Kidney (tissue), 13 donors: ENCODE measurements at regions not wholly inside any gene's neighbourhood (a gene's known extent, or its start where the extent isn't known, plus 50 kb on each side); places are given as distances from the start of the nearest gene placed in this dataset.

Experiments
- DNase-seq, 5 donors: peaks; one replicate each; pipeline ENCODE4 v3.0.0-alpha.2; 2013 to 2020
- FAIRE-seq: peaks from 2 replicates; lab custom pipeline; 2012; peaks lifted over from hg19 to GRCh38; lab: Jason Lieb, UNC
- H3K27ac ChIP-seq, 2 donors: one replicate each; pipeline ENCODE4 v1.7.0; 2013; ENCODE audit warnings: low read depth in 2 of 2, low read length in 2 of 2, inconsistent platforms in 1 of 2
- H3K27me3 ChIP-seq: one replicate; pipeline ENCODE4 v1.7.1; 2013; ENCODE audit warnings: low read length, inconsistent platforms; ENCODE audit not compliant: control insufficient read depth, insufficient read depth
- H3K36me3 ChIP-seq, 3 donors: one replicate each; pipeline versions ENCODE4 v1.7.0 to v1.7.1; 2013; ENCODE audit warnings: low read length in 3 of 3, control low read depth in 1 of 3, inconsistent platforms in 1 of 3; ENCODE audit not compliant: insufficient read depth in 3 of 3, control insufficient read depth in 2 of 3
- H3K4me1 ChIP-seq, 3 donors: one replicate each; pipeline versions ENCODE4 v1.7.0 to v1.7.1; 2013; ENCODE audit warnings: low read length in 3 of 3, inconsistent platforms in 1 of 3, low read depth in 1 of 3; ENCODE audit not compliant: control insufficient read depth in 2 of 3, insufficient read depth in 2 of 3
- H3K4me3 ChIP-seq, 3 donors: one replicate each; pipeline versions ENCODE4 v1.7.0 to v1.8.1; 2013; ENCODE audit warnings: low read length in 3 of 3, control low read depth in 1 of 3, inconsistent platforms in 1 of 3
- H3K9ac ChIP-seq, 3 donors: one replicate each; pipeline versions ENCODE4 v1.7.0 to v1.7.1; 2013; ENCODE audit warnings: low read length in 3 of 3, control low read depth in 1 of 3, inconsistent platforms in 1 of 3
- H3K9me3 ChIP-seq, 3 donors: one replicate each; pipeline versions ENCODE4 v1.7.0 to v1.7.1; 2013; ENCODE audit warnings: low read length in 3 of 3, control low read depth in 1 of 3, inconsistent platforms in 1 of 3; ENCODE audit not compliant: control insufficient read depth in 2 of 3, insufficient read depth in 1 of 3
- CTCF ChIP-seq: IDR thresholded peaks from 3 replicates; pipeline ENCODE4 v1.5.1; 2012; ENCODE audit warnings: mild to moderate bottlenecking, moderate library complexity, borderline replicate concordance; ENCODE audit not compliant: insufficient read depth; ENCODE audit errors: extremely low read depth
- intact Hi-C: fragments of 100-400 bp; cut with DNase I; formaldehyde crosslinking; loops from one replicate; pipeline ENCODE4 v1.11.1; 2022
- donor health status: control.
- donor health status: control.
- donor health status: control.
- donor health status: control.
- donor health status: control.
- donor health status: DM: yes; HTN: yes; CAD: no.
- donor health status: Normal renal cell carcinoma (clear cell type).

GRCh38 chr9:90442723-90443122 lies 199.9 kb downstream of the DIRAS2 start:
- Histone ChIP-seq H3K9me3 (no peaks in the 10 kb centered on the region), H3K27ac (peak overlapping the region in 1 of 2 donors; percentile 2), H3K27me3 (no peaks in the 10 kb centered on the region), H3K4me3 (no peak overlapping the region), H3K36me3 (no peaks in the 10 kb centered on the region), H3K9ac (no peak overlapping the region), H3K4me1 (no peaks in the 10 kb centered on the region)
- FAIRE-seq (no peak), DNase-seq (no peak)
- TF ChIP-seq CTCF = no peak
- intact Hi-C loops = no loop called here

GRCh38 chr9:90444609-90445204 lies 197.9 kb downstream of the DIRAS2 start:
- FAIRE-seq (no peak), DNase-seq (no peak)
- TF ChIP-seq CTCF = no peak
- Histone ChIP-seq H3K4me1 (no peaks in the 10 kb centered on the region), H3K27me3 (no peaks in the 10 kb centered on the region), H3K27ac (no peak overlapping the region), H3K9me3 (no peaks in the 10 kb centered on the region), H3K9ac (no peak overlapping the region), H3K4me3 (no peak overlapping the region), H3K36me3 (no peaks in the 10 kb centered on the region)
- intact Hi-C loops = no loop called here

- Histone ChIP-seq H3K27me3 (no peaks in the 10 kb centered on the region), H3K9me3 (no peaks in the 10 kb centered on the region), H3K27ac (no peak overlapping the region), H3K4me1 (no peaks in the 10 kb centered on the region), H3K9ac (no peak overlapping the region), H3K4me3 (no peak overlapping the region), H3K36me3 (no peaks in the 10 kb centered on the region)
- no peak for TF ChIP-seq CTCF
- intact Hi-C loops = no loop called here
- FAIRE-seq = no peak
- no peak for DNase-seq
These were observed 197.2 kb downstream of the DIRAS2 start for GRCh38 chr9:90445391-90445790.
